ENCODE measurements at regions not wholly inside any gene's neighbourhood (a gene's known extent, or its start where the extent isn't known, plus 50 kb on each side); places are given as distances from the start of the nearest gene placed in this dataset.
A peak's percentile ranks its signal among the peaks of the same experiment; 100 is the strongest.

DNA sequence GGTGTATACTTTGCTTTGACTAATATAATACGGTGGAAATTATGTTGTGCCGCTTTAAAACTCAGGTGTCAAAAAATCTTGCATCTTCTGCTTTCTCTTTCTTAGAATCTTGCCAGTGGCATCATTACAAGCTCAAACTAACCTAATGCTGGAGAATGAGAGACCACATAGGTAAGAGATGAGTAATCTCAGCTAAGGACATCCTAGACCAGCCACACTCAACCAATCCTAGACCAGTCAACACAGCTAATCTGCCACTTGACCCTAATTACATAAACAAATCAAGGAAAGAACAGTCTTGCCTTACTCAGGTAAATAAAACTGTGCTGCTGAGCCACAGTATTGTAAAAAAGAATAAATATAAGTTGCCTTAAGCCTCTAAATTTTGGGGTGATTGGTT is 1323.9 kb upstream of the SPRY2 start:
- H3K27ac ChIP-seq: no peak overlapping the region
- H3K27me3 ChIP-seq: no peaks in the 10 kb centered on the region
- no peaks in the 10 kb centered on the region for H3K36me3 ChIP-seq
- no peaks in the 10 kb centered on the region for H3K4me1 ChIP-seq
- no peak for ATAC-seq
- no peak for DNase-seq
- H3K9me3 ChIP-seq: no peaks in the 10 kb centered on the region
- TF ChIP-seq, protein P1, sequence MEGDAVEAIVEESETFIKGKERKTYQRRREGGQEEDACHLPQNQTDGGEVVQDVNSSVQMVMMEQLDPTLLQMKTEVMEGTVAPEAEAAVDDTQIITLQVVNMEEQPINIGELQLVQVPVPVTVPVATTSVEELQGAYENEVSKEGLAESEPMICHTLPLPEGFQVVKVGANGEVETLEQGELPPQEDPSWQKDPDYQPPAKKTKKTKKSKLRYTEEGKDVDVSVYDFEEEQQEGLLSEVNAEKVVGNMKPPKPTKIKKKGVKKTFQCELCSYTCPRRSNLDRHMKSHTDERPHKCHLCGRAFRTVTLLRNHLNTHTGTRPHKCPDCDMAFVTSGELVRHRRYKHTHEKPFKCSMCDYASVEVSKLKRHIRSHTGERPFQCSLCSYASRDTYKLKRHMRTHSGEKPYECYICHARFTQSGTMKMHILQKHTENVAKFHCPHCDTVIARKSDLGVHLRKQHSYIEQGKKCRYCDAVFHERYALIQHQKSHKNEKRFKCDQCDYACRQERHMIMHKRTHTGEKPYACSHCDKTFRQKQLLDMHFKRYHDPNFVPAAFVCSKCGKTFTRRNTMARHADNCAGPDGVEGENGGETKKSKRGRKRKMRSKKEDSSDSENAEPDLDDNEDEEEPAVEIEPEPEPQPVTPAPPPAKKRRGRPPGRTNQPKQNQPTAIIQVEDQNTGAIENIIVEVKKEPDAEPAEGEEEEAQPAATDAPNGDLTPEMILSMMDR (IDR thresholded peaks at IDR 0.05): no peak
- H3K4me3 ChIP-seq: no peak overlapping the region
- intact Hi-C loops (cut with DNase I): no loop called here

DNA sequence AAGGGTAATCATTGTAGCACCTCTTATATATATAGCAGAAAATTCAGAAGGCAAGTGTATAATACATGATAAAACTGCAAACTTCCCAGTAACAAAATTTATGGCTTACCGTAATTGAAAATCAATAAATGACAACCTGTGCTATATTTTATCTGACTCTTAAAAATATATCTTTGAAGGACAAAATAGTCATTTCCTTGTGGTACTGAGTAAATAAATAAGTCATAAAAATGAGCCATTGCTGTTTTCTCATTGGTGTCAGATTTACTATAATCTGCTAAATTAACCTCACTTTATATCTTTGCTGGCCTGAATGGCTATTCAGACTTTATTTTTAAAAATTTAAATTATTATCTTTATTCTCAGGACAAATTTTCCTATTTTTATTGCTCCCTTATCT is 1319.1 kb upstream of the SPRY2 start:
- intact Hi-C loops (cut with DNase I): no loop called here
- H3K27ac ChIP-seq: no peak overlapping the region
- H3K4me1 ChIP-seq: no peaks in the 10 kb centered on the region
- H3K36me3 ChIP-seq: no peaks in the 10 kb centered on the region
- no peak for ATAC-seq
- TF ChIP-seq, protein P1 (IDR thresholded peaks at IDR 0.05): no peak
- no peak overlapping the region for H3K4me3 ChIP-seq
- DNase-seq: no peak
- no peaks in the 10 kb centered on the region for H3K27me3 ChIP-seq
- H3K9me3 ChIP-seq: no peaks in the 10 kb centered on the region

DNA sequence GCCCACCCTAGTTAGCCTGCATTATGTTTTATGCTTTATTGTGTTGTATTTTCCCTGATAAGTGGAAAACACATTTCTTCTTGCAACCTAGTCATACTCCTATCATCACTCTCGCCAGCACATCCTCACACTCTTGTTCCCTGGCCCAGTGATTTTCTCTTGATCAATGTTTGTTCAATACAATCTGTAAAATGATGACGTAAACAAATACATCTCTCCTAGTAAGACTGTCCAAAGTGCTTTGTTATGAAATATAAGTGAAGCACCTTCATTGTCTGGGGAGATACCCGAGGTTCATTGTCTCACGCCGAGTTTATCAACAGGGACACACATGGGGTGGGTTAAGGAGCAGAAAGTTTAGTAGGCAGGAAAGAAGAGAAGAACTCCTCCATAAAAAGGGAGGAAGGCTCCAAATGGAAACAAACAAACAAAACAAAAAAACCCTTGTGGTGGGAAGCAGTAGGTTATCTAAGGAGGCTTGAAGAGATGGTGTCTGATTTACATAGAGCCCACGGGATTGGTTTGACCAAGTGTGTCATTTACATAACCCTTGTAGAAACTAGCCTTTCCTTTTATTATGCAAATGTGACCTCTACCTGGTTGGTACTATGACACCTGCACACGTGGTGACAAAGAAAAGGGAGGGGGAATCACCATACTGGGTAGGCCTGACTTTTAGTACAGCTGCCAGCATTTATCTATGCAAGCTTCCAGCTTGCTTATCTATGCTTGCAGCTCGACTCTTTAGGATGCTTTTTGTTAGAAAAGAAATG is 1317.9 kb upstream of the SPRY2 start:
- DNase-seq (no peak), ATAC-seq (no peak)
- Histone ChIP-seq H3K36me3 (no peaks in the 10 kb centered on the region), H3K27me3 (no peaks in the 10 kb centered on the region), H3K9me3 (no peaks in the 10 kb centered on the region), H3K4me3 (no peak overlapping the region), H3K4me1 (no peaks in the 10 kb centered on the region), H3K27ac (no peak overlapping the region)
- TF ChIP-seq, protein P1 (IDR thresholded peaks at IDR 0.05): no peak
- intact Hi-C loops (cut with DNase I): no loop called here

DNA sequence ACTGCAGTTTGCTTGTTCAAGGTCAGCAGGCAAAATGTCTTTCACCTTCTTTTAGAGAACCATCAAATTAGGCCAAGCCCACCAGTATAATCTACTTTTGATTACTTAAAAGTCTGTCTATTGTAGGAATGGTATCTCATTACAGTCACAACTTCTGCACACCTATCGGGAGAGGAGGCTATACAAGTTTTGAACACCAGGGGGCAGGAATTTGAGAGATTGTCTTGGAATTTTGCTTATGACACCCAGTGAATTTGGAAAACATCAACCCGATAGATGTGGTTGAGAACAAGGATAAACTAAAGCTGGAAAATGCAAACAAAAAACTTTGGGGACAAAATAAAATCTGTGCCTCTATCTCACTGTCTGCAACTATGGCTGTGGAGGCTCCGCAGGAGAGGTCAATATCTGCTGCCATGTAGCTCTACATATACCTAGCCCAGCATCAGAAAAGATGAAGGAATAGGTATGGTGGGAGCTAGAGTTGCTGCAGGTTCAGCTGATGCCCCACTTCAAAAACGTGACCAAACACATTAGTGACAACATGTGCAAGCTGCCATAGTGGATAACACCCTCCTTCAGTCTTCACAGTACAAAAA is 1299.2 kb upstream of the SPRY2 start:
- no peak overlapping the region for H3K4me3 ChIP-seq
- peak; percentile 30 for ATAC-seq
- no peaks in the 10 kb centered on the region for H3K27me3 ChIP-seq
- intact Hi-C loops (cut with DNase I): no loop called here
- TF ChIP-seq, protein P1 (IDR thresholded peaks at IDR 0.05): peak; percentile 39
- no peaks in the 10 kb centered on the region for H3K4me1 ChIP-seq
- no peaks in the 10 kb centered on the region for H3K36me3 ChIP-seq
- H3K9me3 ChIP-seq: no peaks in the 10 kb centered on the region
- no peak overlapping the region for H3K27ac ChIP-seq
- no peak for DNase-seq

DNA sequence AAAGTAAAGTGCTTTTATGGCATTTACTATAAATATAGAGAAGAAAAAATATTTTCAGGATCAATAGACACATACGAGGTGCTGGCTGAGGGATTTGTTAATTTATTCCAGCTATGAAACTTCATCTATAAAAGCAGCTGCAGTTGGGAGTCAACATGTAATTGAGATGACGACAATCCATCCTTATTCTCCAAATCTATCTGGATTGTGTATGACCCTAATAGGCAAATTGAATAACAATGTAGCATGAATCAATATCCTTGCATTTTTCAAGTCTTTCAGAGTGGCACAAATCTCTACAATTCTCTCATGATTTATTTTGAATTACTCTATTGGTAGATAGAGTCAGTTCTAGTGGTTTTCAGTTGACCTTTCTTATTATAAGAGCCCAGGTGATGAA is 1296.5 kb upstream of the SPRY2 start:
- no peak for ATAC-seq

More for the DNA sequence above, 1296.5 kb upstream of the SPRY2 start:
- no peaks in the 10 kb centered on the region for H3K36me3 ChIP-seq
- no peak overlapping the region for H3K4me3 ChIP-seq
- H3K27ac ChIP-seq: no peak overlapping the region
- H3K4me1 ChIP-seq: no peaks in the 10 kb centered on the region
- no peak for DNase-seq
- intact Hi-C loops (cut with DNase I): no loop called here
- TF ChIP-seq, protein P1 (IDR thresholded peaks at IDR 0.05): no peak
- H3K9me3 ChIP-seq: no peaks in the 10 kb centered on the region
- no peaks in the 10 kb centered on the region for H3K27me3 ChIP-seq
